ENCODE measurements at regions not wholly inside any gene's neighbourhood (a gene's known extent, or its start where the extent isn't known, plus 50 kb on each side); places are given as distances from the start of the nearest gene placed in this dataset.
"Not testable (repeated sequence)": the region's sequence is repeated elsewhere in the genome, so short reads cannot be mapped to it uniquely, and the experiment has no call there.

DNA sequence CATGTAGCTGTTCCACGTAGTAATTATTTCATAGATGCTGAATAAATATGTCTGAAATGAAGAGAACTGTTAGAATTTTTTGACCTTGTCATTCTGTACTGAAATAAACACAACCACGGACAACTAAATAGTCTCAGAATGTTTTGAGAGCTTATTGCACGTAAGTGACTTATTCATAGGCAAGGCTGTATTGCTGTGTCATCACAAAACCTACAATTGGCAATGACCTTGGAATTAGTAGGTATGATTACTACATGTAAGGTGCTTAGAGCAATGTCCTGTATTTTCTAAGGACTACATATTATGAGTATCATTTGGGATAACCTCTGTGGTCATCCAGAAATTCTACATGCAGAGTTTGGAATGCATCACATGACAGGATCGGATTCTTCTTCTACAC is 237.2 kb upstream of the PUDP start:
- no peak for DNase-seq (ENCODE audit: low read depth, low spot score)

DNA sequence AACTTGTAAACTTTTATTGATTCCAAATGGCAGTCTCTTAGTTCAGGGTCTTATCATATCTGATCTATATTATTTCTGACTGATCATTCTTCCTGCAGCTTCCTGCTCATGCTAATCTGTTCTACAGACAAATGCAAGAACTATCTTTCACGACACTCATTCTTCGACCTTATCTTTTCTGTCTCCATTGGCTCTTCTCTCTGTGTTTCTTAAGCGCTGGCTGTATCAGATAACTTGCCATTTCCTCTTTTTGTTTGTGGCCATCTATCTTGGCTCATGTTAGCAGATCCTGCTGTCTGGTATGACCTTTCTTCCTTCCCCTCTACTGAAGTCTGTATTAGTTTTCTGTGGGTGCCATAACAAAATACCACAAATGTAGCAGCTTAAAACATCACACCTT is 230.5 kb upstream of the PUDP start:
- no peak for DNase-seq (ENCODE audit: low read depth, low spot score)

DNA sequence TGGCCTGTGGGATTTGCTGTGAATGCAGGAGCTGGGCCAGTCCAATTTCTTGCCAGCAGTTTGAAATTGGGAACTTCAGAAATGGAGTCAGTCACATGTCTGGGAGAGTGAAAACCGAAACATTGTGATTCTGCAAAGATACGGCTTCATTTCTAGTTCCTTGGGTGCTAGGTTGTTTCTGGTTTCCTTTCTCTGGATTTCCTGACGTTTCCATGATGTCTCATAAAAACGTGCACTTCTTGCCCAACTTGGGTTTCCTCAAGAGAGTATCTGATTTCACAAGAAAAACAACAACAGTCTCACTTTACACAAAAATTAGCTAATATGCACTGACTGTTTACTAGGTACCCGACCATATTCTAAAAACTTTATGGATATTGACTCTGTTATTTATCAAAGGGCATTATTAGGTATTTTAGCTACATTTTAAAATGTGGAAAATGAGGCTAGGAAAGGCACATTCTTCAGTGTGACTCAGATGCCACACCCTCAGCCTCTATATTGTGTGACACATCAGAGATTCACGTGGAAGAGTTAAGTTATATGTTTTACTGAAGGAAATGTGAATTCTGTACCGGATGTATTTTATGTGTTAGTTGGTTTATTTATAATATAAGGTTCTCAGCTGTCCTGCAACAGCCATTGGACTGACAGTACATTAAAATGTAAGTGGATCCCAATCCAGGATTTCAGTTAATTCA is 225.0 kb upstream of the PUDP start:
- DNase-seq (ENCODE audit: low read depth, low spot score): no peak

DNA sequence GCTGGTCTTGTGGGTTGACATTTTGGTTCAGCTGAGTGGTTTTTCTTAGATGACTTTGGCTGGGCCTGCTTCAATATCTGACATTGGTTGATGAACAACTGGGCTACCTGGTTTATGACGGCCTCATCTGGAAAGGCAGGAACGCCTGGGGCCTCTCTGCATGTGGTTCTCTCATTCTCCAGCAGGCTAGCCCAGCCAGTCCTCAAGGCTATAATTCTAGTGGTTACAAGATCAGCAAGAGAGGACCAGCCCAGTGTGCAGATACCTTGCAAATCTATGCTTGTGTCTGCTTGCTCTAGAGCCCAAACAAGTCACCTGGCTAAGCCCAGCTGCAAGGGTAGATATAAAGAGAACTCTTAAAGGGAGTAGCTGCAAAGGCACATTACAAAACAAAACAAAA is 214.2 kb upstream of the PUDP start:
- DNase-seq (ENCODE audit: low read depth, low spot score): no peak

DNA sequence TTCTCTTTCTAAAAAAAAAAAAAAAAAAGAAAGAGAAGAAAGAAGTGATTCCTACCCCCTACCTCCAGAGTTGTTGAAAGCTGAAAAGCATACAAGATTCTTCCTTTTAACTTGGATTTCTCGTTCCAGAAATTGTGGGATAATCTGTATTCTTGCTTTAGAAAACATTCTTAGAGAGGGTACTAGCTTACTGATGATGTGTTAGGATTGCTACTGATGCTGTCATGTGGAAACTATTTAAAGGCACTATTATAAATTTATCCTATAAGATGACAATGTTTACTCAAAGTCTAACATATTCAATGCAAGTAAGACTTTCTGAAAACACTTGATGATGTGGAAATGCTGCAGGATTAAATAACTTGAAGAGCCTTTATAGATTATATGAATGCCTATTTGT is 204.0 kb upstream of the PUDP start:
- DNase-seq (ENCODE audit: low read depth, low spot score): no peak

DNA sequence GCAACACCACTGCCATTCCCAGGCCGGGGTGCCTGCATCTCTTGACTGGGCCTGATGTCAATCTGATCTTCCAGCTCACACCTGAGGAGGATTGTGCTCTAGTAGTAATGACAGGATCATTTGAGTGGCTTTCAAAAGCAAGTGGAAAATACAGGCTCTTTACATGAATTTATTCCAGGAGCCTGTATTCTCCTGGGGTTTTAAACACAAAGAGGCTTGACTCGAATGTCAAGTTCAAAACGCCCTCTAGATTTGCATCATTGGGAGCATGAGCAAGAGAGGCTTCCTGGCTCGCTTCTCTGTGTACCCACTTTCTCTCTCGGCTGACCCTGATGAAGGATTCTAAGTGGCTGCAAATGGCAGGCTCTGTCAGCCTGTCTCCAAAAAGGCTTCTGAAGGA is 199.5 kb upstream of the PUDP start:
- DNase-seq (ENCODE audit: low read depth, low spot score): no peak

DNA sequence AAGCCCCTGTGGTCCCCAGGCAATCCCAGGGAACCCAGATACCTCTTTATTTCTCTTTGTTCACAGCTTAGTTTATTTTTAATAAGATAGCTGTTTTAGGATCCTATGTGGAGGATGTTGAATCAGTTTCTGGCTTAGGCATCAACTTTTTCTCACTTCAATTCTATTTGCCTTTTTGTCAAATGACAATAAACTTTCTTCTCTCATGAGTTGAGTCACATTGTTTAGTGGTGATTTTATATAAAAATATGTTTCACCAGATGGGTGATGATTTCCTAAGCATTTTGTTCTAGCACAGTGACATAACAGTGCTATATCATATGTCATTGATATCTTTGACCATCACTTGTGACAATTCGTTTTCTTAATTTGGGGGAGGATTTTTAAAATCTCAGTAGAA is 198.1 kb upstream of the PUDP start:
- DNase-seq (ENCODE audit: low read depth, low spot score): no peak

DNA sequence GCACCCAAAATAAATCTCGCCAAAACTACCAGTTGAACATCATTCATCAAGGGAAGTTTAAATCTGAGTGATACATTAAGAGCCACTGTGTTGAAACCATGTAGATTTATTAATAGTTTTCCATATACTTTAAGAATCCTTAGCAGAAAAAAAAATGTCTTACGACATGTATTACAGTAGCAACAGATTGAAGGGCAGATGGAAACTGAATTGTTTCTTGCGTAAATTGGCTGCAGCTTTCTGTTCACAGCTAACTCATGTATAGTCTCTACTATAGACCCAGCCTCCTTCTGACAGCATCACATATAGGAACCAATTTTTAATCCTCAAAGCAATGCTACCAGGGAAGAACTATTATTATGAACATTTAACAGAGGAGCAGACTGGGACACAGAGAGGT is 195.2 kb upstream of the PUDP start:
- no peak for DNase-seq (ENCODE audit: low read depth, low spot score)

DNA sequence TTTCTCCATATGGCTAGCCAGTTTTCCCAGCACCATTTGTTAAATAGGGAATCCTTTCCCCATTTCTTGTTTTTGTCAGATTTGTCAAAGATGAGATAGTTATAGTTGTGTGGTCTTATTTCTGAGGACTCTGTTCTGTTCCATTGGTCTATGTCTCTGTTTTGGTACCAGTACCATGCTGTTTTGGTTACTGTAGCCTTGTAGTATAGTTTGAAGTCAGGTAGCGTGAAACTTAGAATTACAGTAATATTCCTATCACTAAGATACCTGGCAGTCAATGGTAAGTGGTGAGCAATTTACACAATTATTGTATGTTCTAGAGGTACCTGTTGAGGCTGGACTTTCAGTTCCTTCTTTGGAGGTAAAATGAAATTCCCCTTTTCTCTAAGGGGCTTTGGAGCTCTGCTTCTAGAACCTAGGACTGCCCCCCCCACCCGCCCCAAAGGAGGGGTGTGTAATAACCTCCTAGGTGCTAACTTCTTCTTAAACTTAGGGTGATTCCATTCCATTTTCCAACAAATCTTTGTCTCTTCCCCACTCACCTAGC is 187.9 kb upstream of the PUDP start:
- DNase-seq (ENCODE audit: low read depth, low spot score): not testable (repeated sequence)

DNA sequence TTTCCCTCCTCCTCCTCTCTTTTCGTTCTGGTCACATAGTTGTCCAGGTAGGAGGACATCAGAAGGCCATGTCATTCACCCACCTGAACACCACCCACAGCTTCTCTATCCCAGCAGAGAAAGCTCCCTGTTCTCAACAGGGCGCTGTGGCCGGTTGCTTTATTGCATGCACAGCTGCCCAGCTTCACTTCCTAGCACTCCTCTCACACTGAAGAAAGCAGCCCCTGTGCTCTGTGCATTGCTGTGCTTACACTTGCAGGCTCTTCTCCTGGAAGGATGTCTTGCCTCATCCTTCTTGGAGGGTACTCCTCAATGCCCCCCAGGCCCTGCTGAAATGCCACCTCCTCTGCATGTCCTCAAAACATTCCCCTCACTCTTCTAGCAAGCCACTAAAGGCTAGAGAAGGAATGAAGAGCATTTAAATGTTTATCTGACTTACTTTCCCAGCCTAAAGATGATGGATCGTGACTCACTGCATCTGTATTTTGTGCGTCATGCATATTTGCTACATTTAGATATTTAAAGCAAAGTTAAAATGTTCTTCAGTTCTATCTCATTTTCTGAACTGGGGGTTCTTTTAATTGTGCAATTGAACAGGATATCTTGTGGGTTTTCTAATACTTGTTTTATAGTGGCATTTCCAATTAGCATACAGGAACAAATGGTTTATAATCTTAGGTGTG is 186.4 kb upstream of the PUDP start:
- no peak for DNase-seq (ENCODE audit: low read depth, low spot score)

DNA sequence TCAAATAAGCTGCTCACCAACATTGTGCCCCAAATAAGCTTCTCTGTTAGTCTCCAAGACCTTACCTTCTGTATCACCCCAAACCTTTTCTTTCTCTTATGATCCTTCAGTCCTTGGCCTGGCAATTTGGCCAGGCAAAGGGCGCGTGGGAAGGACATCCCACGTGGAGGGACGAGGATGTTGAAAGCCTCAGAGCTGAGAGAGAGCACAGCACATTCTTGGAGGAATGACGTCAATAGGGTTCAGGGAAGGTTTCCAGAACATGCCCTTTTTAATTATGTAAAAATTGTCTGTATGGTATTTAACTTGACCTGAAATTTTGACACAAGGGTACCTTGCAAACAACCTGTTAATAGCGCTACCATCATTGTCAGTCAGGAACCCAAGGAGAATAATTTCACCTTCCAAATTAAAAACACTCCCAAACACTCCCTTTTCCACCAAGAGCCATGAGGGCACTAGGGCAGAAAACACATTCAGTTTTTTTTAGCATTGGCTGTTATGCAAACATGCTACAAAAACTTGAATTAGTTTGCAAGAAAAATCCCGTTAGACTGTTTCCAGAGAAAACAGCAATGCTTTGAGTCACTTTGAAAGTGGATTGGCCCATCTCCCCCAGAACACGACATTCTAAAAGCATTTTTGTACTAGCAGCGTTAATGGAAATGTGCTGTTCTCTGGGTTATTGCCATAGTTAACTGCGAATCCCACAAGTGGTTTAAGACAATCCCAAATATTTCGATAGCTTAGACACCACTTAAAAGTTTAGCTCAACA is 183.2 kb upstream of the PUDP start:
- DNase-seq (ENCODE audit: low read depth, low spot score): no peak

DNA sequence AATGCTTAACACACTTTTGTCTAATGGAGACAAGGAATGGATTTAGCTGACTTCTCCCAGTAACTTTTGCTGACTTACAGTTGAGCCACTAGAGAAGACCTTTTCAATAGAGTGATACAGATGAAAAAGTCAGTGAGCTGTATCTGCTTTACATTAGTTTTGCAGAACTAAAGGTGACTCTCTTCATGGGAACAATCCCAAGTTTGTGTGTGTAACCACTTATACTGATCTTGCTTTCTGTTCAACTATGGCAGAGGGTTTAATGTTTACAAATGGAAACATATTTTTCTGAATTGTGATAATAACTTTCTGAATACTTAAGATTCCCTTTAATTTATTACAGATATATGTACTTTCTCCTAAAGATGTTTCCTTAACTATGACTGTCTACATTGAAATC is 182.6 kb upstream of the PUDP start:
- DNase-seq (ENCODE audit: low read depth, low spot score): no peak

DNA sequence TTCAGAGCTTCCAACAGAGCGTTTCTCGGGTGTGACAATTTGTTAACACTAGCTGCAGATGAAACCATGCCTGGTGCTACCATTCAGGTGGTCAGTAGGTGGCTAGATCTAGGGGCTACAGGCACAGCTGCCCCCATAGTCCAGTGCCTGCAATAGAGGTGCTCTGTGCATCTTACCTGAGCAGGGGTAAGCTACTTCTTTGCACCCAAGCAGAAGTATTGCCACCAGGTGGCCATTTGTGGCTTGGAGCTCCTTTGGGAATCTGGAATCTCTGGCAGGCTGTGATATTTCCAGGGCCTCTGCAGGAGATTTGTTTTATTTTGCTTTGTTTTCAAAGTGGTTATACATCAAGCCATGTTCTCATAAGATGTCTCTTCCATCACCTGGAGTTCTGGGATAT is 170.7 kb upstream of the PUDP start:
- no peak for DNase-seq (ENCODE audit: low read depth, low spot score)

DNA sequence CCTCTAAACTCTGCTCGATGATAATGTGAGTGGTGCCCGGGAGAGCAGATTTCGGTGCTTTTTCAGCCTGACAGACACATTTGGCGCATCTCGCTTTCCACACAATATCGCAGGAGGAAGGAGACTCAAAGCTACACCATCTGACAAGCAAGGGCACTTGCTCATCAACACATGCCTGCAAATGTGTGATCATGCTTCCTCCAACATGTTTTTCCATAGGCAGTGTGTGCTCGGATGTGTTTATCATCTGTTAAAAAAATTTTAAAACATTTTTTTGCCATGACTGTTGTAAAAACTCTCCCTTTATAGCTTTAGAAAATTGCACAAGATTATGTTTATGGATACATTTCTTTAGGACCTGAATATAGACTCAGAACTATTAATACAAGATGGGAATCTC is 170.3 kb upstream of the PUDP start:
- no peak for DNase-seq (ENCODE audit: low read depth, low spot score)

DNA sequence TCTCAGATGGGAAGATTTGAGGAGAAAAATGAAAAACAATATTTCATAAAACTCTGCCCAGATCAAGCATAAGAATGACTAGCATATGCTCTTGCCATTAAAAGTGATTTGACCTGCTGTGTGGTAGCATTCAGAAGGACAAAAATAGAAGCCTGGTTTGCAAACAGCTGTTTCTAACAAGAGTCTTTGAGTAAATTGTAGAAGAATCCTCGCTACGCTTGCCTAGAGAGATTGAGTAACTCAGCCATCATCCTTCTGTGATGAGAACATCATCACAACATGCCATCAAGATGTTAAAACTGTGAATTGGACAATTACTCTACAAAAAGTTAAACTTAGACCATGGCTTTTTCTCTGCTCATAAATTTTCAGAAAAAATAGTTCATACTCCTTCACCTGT is 168.9 kb upstream of the PUDP start:
- no peak for DNase-seq (ENCODE audit: low read depth, low spot score)

DNA sequence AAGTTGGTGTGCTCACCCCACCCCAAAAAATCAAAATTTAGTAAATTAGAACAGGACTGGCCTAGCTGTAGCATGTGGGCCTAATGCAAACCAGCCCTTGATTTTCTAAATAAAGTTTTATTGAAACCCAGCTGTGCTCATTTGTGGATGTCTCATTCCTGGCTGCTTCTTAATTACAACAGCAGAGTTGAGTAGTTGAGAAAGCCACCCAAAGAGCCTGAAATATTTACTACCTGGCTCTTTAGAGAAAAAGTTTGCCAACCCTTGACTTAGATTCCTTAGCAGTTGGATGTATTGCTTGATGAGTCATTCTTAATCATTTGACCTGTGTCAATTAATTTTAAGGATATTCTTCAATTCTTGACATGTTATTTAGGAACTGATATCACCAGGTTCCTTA is 168.3 kb upstream of the PUDP start:
- no peak for DNase-seq (ENCODE audit: low read depth, low spot score)

DNA sequence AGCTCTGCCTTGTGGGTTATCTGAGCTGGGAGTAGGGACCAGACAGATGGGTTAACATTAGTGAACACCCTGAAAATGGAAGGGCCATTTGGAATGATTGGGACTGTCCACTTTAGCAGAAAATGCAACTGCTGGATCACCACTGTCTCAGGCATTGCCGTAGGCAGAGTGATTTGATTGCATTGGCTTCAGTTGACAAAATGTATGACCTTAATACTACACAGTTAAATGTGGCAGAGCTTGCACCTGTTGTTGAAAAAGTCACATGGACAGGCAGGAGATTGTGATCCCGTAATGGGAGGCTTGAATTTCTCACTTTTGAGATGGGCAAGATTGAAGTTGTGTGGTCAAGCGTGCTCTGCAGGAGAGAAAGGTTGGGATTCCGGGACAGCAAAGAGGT is 166.5 kb upstream of the PUDP start:
- DNase-seq (ENCODE audit: low read depth, low spot score): no peak

DNA sequence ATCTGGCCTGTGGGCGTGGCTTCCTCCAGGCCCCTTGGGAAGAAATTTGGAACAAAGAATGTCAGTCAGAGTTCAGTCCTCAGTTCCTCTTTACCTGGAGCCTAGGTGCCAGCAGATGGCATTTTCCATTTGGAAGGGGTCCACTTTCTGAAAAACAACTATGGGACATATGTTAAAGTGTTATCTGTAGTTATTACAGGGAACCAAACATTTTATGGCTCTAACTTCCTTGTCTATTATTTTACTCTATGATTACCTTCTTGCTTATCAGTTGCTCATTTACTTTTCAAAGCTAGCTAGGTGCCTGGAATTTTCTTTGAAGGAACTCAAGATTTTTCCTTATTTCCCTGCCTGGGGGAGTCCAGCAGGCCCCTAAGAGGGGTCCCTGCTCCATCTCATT is 159.8 kb upstream of the PUDP start:
- no peak for DNase-seq (ENCODE audit: low read depth, low spot score)

DNA sequence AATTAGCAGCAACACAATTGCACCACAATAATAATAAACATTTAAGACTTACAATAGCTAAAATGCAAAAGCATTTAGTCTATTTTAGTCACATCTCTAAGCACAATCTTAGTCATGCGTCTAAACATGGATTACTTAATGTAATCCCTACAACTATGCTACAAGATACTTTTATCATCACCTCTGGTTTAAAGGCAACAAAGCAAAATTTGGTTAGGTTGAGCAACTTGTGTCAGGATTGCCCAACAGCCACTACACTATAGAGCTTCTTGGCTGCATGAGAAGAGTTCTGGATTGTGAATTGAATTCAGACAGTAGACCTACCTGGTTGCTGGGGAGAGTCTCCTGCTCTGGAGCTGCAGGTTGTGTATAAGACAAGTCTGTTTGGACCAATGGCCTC is 146.5 kb upstream of the PUDP start:
- no peak for DNase-seq (ENCODE audit: low read depth, low spot score)

DNA sequence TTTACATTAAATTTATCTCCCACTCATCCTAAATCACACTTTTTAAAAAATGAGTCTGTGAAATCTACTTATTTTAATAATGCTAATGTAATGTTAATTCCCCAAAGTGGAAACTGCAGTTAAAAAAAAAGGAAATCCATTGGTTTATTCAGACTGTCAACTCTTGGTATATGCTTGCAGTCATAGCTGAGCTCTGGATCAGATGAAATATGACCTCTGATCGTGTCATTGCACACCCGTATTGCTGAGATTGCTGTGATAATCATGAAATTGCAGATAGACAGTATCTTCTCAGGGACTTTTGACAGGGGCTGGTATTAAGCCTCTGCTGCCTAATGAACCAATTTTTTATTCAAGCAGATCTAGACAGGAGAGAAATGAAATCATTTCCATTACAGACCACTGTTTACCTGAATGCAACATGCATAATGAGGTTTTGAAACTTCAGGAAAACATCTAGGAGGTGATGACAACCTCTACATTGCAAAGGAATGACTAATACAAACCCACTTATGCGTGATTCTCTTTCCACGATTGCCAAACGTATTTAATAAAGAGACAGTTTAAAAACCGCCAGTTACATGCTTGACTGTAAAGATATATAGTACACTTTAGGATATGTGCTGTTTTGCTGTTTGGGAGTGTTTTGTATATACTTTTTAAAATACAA is 138.3 kb upstream of the PUDP start:
- no peak for DNase-seq (ENCODE audit: low read depth, low spot score)

DNA sequence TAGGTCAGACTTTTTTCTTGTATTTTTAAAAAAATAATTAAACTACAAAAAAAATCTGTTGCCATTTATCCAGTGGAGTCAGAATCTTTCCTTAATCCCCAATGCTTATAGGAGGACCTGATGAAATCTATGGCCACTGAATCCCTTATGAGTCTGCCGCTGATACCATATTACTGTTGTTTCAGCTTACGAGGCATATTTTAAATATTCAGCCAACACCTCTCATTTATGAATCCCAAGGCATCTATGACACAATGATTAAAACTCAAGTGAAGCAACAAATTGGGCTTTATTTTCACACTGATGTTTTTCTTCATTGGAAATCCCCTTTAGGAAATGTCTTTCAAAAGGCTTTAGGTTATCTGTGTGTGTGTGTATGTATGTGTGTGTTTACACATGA is 137.8 kb upstream of the PUDP start:
- DNase-seq (ENCODE audit: low read depth, low spot score): no peak

DNA sequence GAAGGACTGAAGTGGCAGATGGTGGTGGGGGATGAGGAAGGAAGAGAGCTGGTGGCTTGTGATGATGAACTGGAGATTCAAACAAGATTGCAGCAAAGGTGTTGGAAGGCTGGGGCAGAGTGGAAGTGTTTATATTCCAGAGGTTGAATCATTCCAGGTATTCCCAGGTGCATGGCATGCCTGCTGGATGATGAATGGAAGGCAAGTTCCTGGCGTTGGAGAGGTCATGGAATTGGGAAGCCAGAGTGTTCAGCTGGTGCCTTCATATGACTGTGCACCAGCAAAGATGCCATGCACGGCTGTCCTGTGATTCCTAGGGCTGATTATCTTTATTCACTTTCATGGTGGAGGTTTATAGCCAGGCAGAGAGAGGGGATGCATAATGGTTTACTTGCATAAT is 135.8 kb upstream of the PUDP start:
- no peak for DNase-seq (ENCODE audit: low read depth, low spot score)
